Fibroblast of the aortic adventitia (primary cell): ENCODE measurements at regions not wholly inside any gene's neighbourhood (a gene's known extent, or its start where the extent isn't known, plus 50 kb on each side); places are given as distances from the start of the nearest gene placed in this dataset.

Experiments used
- DNase-seq: peaks from one replicate; pipeline ENCODE4 v3.0.0-alpha.2; 2010; ENCODE audit warnings: low read depth
- H3K4me3 ChIP-seq: 2 replicates; pipeline ENCODE4 v1.5.1; 2011; ENCODE audit warnings: low read depth, mild to moderate bottlenecking, control low read depth, low read length, moderate library complexity
- TF ChIP-seq, protein P1 (sequence below): IDR thresholded peaks from 2 replicates; pipeline ENCODE4 v1.5.1; 2011; ENCODE audit warnings: mild to moderate bottlenecking, low read length, control low read depth, inconsistent platforms; ENCODE audit not compliant: insufficient read depth

- TF ChIP-seq, protein P1, sequence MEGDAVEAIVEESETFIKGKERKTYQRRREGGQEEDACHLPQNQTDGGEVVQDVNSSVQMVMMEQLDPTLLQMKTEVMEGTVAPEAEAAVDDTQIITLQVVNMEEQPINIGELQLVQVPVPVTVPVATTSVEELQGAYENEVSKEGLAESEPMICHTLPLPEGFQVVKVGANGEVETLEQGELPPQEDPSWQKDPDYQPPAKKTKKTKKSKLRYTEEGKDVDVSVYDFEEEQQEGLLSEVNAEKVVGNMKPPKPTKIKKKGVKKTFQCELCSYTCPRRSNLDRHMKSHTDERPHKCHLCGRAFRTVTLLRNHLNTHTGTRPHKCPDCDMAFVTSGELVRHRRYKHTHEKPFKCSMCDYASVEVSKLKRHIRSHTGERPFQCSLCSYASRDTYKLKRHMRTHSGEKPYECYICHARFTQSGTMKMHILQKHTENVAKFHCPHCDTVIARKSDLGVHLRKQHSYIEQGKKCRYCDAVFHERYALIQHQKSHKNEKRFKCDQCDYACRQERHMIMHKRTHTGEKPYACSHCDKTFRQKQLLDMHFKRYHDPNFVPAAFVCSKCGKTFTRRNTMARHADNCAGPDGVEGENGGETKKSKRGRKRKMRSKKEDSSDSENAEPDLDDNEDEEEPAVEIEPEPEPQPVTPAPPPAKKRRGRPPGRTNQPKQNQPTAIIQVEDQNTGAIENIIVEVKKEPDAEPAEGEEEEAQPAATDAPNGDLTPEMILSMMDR, result no peak
- H3K4me3 ChIP-seq, result no peak overlapping the region
- DNase-seq, result no peak
These were observed 90.4 kb upstream of the VCX3B start for GRCh38 chrX:8374041-8374825.

DNA sequence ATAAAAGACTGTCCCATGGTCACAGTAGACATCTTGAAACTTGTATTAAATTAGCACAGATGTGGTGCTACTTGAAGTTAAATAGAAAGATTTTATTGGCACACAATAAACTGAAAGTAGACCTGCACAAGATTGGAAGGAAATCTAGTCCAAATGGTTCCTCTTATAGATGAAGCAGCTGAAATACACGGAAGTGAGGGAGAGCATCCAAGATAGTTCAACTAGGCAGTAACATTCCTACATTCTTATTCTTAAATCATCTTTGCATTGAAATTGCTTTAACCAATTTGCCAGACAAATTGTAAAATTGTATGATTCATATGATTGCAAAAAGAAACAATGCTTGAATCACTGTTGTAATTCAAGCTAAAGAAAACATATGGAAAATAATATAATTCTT lies 87.6 kb upstream of the VCX3B start:
- TF ChIP-seq, protein P1, result no peak
- DNase-seq, result no peak
- no peak overlapping the region for H3K4me3 ChIP-seq

GRCh38 chrX:8390771-8391170 lies 73.9 kb upstream of the VCX3B start:
- no peak for DNase-seq
- H3K4me3 ChIP-seq, result no peak overlapping the region
- TF ChIP-seq, protein P1, result no peak

DNA sequence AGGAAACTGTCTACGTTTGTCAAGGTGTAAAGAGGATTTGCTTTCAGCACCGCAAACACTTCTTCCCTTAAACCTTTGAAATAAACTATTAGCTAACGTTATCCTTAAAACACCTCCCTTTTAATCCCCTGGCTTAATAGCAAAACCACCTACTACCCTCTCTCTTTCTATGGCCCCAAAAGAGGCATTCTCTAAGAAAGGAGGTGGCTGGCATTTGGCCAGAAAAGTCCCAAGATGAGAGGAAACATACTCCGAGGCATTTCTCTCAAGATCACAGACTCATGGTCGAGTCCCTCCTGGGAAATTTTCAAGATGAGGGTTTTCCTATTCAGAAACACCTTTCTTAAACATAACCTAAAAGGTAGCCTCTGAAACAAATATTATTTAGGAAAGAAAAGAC lies 60.6 kb upstream of the VCX3B start:
- H3K4me3 ChIP-seq, result no peak overlapping the region
- TF ChIP-seq, protein P1, result no peak
- no peak for DNase-seq

- peak; percentile 3 for DNase-seq
- TF ChIP-seq, protein P1, result no peak
- H3K4me3 ChIP-seq, result no peak overlapping the region
These were observed 60.2 kb upstream of the VCX3B start for GRCh38 chrX:8404471-8404870.

GRCh38 chrX:8404926-8405325 lies 59.7 kb upstream of the VCX3B start:
- no peak for DNase-seq

More at GRCh38 chrX:8404926-8405325, 59.7 kb upstream of the VCX3B start:
- no peak overlapping the region for H3K4me3 ChIP-seq
- TF ChIP-seq, protein P1, result no peak
